SK-N-SH (cell line): ENCODE measurements at regions not wholly inside any gene's neighbourhood (a gene's known extent, or its start where the extent isn't known, plus 50 kb on each side); places are given as distances from the start of the nearest gene placed in this dataset.

Experiments used
- CTCF ChIP-seq: fragments of 200-600 bp; sonication (generic); IDR thresholded peaks from 2 replicates; pipeline ENCODE4 v1.6.1; 2017; ENCODE audit warnings: antibody characterized with exemption, mild to moderate bottlenecking, moderate library complexity
- EP300 ChIP-seq, 2 experiments: IDR thresholded peaks; 2 replicates each; pipeline versions ENCODE4 v1.4.0 to v1.6.1; 2012; ENCODE audit warnings: borderline replicate concordance in 1 of 2, low read depth in 1 of 2, low read length in 1 of 2
- FOXM1 ChIP-seq: IDR thresholded peaks from 2 replicates; pipeline ENCODE4 v1.4.0; 2012; ENCODE audit warnings: low read depth, mild to moderate bottlenecking
- IRF3 ChIP-seq: fragments of 150-350 bp; IDR thresholded peaks from 2 replicates; pipeline ENCODE4 v1.6.1; 2016; ENCODE audit warnings: mild to moderate bottlenecking, low read depth, low read length
- JUND ChIP-seq: IDR thresholded peaks from 2 replicates; pipeline ENCODE4 v1.4.0; 2012
- MXI1 ChIP-seq: IDR thresholded peaks from 2 replicates; pipeline ENCODE4 v1.6.1; 2012; ENCODE audit warnings: mild to moderate bottlenecking, low read depth, low read length, improper control_type of control experiment
- POLR2AphosphoS5 ChIP-seq: IDR thresholded peaks from 2 replicates; pipeline ENCODE4 v1.6.1; 2012; ENCODE audit warnings: low read depth, low read length
- RCOR1 ChIP-seq: fragments of 150-350 bp; IDR thresholded peaks from 2 replicates; pipeline ENCODE4 v1.6.1; 2017; ENCODE audit warnings: antibody characterized with exemption, low read length

- no peak for TF ChIP-seq FOXM1
- no peak for TF ChIP-seq CTCF
- no peak for TF ChIP-seq MXI1
- TF ChIP-seq EP300 (IDR thresholded peaks at IDR 0.05; ENCODE audit: borderline replicate concordance in 1 of 2, low read depth in 1 of 2, low read length in 1 of 2), result no peak
- TF ChIP-seq POLR2AphosphoS5, result no peak
- TF ChIP-seq JUND, result no peak
- TF ChIP-seq RCOR1, result no peak
- no peak for TF ChIP-seq IRF3
Observed at GRCh38 chr6:12585497-12585958, 131.0 kb upstream of the PHACTR1 start.
